ENCODE measurements at regions not wholly inside any gene's neighbourhood (a gene's known extent, or its start where the extent isn't known, plus 50 kb on each side); places are given as distances from the start of the nearest gene placed in this dataset.

- TF ChIP-seq GABPA (IDR thresholded peaks at IDR 0.05; ENCODE audit: borderline replicate concordance, insufficient read depth, low read length) (no peak), EGR1 (IDR thresholded peaks at IDR 0.05; ENCODE audit: borderline replicate concordance, low read depth, low read length) (no peak), CEBPB (IDR thresholded peaks at IDR 0.05; ENCODE audit: low read depth, low read length) (no peak)
- no peak overlapping the region for H2BK15ac ChIP-seq (ENCODE audit: low read length)
- no peaks in the 10 kb centered on the region for H3K79me2 ChIP-seq (ENCODE audit: control insufficient read depth in 1 of 2, insufficient read depth in 2 of 2, low read length in 2 of 2)
- H4K91ac ChIP-seq (replicated peaks; ENCODE audit: insufficient read length, low read length) = no peak overlapping the region
- no peak overlapping the region for H3K9ac ChIP-seq (replicated peaks in 1 of 4; ENCODE audit: extremely low read depth in 1 of 4, low read depth in 3 of 4, low read length in 3 of 4)
- H2BK5ac ChIP-seq (ENCODE audit: low read depth, low read length) = no peak overlapping the region
- POLR2A ChIA-PET (ENCODE audit: partially characterized antibody) = no interaction called here
- no peak overlapping the region for H3K14ac ChIP-seq (ENCODE audit: insufficient read length)
- H4K8ac ChIP-seq (ENCODE audit: extremely low read depth, insufficient read depth, low read length) = no peak overlapping the region
- WGBS, 2 experiments (ENCODE audit: extremely low coverage in 1 of 2, insufficient coverage in 1 of 2, insufficient read length in 1 of 2, insufficient replicate concordance in 2 of 2, low coverage in 1 of 2, low lambda C conversion rate in 2 of 2, missing lambda C conversion rate in 1 of 2) = 88% methylated on average over 6 of the region's 6 CpGs; no CpG with 5 or more reads in 1 of the 2 experiments
- peaks cover 0 to 2% of the 10 kb centered on the region in 2 experiments for H4K20me1 ChIP-seq (replicated peaks in 1 of 2; ENCODE audit: control insufficient read depth in 1 of 2, insufficient read depth in 2 of 2, low read length in 2 of 2)
- no peaks in the 10 kb centered on the region for H3K36me3 ChIP-seq (ENCODE audit: control insufficient read depth in 2 of 4, insufficient read depth in 4 of 4, low read length in 3 of 4)
- H4K5ac ChIP-seq (ENCODE audit: insufficient read length, low read depth, low read length) = no peak overlapping the region
- H2AFZ ChIP-seq (ENCODE audit: low read length) = no peak overlapping the region
- H3K4me2 ChIP-seq (ENCODE audit: insufficient read depth in 1 of 2, low read depth in 2 of 2, low read length in 2 of 2) = no peak overlapping the region
- H3K18ac ChIP-seq (ENCODE audit: extremely low read depth, low read length) = no peak overlapping the region
- FAIRE-seq (no peak), DNase-seq (ENCODE audit: low read depth in 1 of 2, low spot score in 2 of 2) (no peak)
- no peak overlapping the region for H3K27ac ChIP-seq (ENCODE audit: low read depth, low read length)
- H3K56ac ChIP-seq (replicated peaks; ENCODE audit: insufficient read length, low read depth, low read length) = no peak overlapping the region
- H2AK5ac ChIP-seq (ENCODE audit: low read depth, low read length) = no peak overlapping the region
- no peak overlapping the region for H3K23ac ChIP-seq (ENCODE audit: insufficient read length)
- peaks cover 0 to 10% (median 6%) of the 10 kb centered on the region in 4 experiments; a peak in 4 of 7 replicates for H3K27me3 ChIP-seq (replicated peaks in 1 of 4; ENCODE audit: control insufficient read depth in 3 of 4, extremely low read depth in 1 of 4, insufficient read depth in 3 of 4, low read length in 3 of 4)
- no peak overlapping the region for H2BK20ac ChIP-seq (ENCODE audit: low read length)
- no peak overlapping the region for H2BK12ac ChIP-seq (ENCODE audit: low read depth, low read length)
- H3K9me3 ChIP-seq (ENCODE audit: insufficient read depth in 2 of 2, low read depth in 1 of 2, low read length in 1 of 2) = no peaks in the 10 kb centered on the region
- H3K4me1 ChIP-seq (replicated peaks in 1 of 4; ENCODE audit: control insufficient read depth in 3 of 4, insufficient read depth in 4 of 4, low read length in 3 of 4) = peaks cover 0 to 4% (median 0%) of the 10 kb centered on the region in 4 experiments; a peak in 2 of 7 replicates
- H2BK120ac ChIP-seq (replicated peaks; ENCODE audit: low read depth, low read length) = no peak overlapping the region
- CTCF ChIA-PET (ENCODE audit: partially characterized antibody) = interaction anchor here (1.2 to 1.4 kb wide), 3 partner anchors 17 to 88 kb away, joined by 3 to 5 read pairs (median 3); no protein-coding TSS in a partner anchor
- no peaks in the 10 kb centered on the region for H3K23me2 ChIP-seq (ENCODE audit: low read depth, low read length)
- no peak overlapping the region for H3K4ac ChIP-seq (replicated peaks; ENCODE audit: insufficient read length, low read depth, low read length)
- H3K79me1 ChIP-seq (ENCODE audit: low read depth, low read length) = no peaks in the 10 kb centered on the region
- H3K4me3 ChIP-seq (ENCODE audit: extremely low read depth in 1 of 4, insufficient read depth in 2 of 4, low read depth in 3 of 4, low read length in 4 of 4) = no peak overlapping the region
Measured at GRCh38 chr9:105972466-105973204, 278.3 kb downstream of the TMEM38B start.

All from H1 (cell line).